ENCODE measurements at regions not wholly inside any gene's neighbourhood (a gene's known extent, or its start where the extent isn't known, plus 50 kb on each side); places are given as distances from the start of the nearest gene placed in this dataset.
"Not testable (repeated sequence)": the region's sequence is repeated elsewhere in the genome, so short reads cannot be mapped to it uniquely, and the experiment has no call there.

DNA sequence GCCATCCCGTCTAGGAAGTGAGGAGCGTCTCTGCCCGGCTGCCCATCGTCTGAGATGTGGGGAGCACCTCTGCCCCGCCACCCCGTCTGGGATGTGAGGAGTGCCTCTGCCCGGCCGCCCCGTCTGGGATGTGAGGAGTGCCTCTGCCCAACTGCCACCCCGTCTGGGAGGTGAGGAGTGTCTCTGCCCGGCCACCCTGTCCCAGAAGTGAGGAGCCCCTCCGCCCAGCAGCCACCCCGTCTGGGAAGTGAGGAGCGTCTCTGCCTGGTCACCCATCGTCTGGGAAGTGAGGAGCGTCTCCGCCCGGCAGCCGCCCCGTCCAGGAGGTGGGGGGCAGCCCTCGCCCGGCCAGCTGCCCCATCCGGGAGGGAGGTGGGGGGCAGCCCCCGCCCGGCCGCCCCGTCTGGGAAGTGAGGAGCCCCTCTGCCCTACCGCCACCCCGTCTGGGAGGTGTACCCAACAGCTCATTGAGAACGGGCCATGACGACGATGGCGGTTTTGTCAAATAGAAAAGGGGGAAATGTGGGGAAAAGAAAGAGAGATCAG is 474.9 kb downstream of the IRS2 start:
- DNase-seq: not testable (repeated sequence)

DNA sequence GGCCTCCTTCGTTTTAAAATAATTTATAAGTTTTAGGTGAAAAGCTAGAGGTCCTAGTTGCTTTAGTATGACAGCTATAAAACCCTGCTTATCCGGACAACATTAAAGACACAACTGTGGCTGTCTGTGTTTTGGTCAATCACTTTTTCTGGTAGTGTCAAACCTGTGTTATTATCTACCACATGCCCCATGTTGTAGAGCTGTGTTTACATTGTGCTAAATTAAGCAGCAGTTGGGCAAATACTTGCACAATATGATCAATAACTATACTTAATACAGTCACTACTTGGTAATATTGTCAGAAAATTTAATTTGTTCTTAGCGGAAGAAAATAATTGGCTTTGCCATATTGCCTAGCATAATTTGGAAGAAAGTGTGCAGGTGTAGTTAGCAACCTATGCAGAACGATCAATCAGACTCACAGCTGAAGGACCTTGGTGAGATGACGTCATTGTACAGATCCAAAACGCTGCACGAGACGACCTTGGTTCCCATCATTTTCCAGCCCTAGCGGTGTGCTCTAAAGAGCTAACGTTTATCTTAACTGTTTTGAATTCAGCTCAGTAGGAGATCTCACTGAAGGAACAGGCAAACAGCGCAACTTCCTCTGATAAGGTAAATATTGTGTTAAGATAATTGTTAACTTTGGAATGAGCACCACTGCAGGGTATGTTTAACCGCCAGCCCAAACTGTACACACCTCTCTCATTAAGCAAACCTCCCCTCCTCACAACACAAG is 476.6 kb downstream of the IRS2 start:
- DNase-seq: no peak

DNA sequence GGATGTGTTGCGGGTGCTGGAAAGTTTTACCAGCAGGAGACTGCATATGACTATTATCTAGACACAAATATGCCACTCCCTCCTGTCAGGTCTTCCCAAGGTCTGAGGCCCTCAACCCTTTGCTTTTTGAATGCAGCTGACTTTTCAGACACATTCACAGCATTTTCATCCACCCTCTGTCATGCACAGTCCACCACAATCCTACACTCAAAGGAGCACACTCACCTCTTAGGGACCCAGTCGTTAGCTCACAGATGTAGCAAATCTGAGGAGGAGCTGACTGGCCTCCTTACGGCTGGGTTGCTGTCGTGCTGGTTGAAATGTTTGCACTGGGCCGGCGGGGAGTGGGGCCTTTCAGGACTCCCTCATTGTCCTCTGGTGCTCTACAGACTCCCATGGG is 479.4 kb downstream of the IRS2 start:
- no peak for DNase-seq

DNA sequence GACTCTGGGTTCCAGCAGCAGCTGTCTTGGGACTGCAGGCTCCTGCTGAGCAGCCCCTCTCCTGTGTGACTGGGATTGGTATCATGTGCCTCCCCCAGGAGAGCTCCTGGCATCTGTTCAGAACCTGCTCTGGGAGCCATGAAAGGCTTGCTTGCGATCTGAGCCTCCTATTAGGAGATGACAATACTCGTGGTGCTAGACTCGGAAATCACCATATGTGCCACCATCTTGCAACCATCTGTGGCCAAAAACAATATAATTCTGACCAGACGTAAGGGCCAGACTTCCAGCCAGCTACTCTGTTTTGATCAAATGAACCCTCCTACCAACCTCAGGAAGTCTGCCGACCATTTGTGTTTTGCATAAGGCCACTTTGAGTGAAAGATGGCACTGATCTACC is 484.7 kb downstream of the IRS2 start:
- no peak for DNase-seq

DNA sequence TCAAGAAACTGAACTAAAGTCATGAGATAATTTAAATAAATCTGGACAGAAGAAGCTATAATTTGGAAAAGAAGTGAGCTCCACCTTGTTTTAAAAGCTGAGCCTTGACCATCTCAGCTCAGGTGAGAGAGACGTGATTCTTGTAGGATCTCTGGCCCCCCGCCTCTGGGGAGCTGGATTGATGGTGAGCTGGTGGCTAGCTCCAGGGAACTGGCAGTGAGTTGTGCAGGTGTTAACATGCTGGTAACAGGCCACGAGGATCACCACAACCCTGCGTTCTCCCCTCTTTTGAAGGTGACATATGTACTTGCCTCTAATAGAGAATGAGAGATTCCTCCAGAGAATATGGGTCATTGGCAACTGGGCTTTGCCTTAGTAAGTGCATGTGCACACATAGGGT is 485.1 kb downstream of the IRS2 start:
- no peak for DNase-seq

DNA sequence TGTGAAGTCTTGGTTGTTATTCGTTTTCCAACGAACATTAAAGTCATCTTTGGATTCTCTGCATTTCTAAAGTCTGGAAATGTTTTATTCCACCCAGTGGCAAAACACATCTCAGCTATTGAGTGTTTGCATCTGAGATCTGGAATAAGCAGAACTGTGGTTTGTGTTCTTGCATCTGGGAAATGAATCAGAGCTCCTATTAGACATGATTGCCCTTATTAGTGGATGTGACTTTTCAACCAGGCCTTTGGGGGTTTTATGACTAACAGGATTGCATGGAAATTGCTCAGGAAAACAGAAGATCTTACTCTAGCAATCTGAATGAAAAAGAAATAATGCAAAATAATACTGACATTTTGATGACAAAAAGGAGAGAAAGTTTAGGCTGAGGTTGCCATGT is 488.8 kb downstream of the IRS2 start:
- no peak for DNase-seq

DNA sequence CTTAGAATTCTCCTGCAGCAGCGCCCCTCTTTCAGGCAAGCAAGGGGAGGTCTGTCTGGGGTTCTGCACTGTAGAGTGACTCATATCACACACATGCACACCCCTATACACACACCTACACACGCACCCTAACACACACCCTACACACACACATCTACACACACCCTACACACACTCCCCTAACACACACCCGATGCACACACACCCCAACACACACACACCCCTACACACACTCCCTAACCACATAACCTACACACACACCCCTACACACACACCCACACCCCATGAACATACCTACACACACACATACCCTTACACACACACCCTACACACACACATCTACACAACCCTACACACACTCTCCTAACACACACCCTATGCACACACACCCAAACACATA is 493.2 kb downstream of the IRS2 start:
- no peak for DNase-seq

DNA sequence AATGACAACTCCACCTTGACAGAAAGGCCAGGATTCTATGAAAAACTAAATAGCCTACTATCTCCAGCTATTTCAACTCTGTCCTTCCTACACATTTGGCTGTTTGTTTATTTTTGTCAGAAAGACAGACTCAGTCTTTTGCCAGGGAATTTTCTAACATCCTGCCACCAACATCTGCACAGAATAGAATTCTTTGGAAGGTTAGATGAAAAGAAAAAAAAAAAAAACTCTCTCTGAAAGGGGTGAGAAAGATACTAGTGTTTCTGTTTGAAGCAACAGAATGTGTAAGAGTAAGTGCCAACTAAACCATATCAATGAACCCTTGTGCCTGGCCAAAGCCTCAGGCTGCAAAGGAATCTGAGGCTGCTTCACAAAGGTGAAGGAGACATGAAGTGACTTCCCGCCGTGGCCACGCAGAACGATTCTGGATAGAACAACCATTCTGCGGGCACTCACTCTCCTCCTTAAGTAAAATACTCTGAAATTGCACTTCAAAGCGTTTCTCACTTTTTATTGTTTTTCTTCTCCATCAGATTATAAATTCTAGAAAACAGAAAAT is 498.2 kb downstream of the IRS2 start:
- no peak for DNase-seq

DNA sequence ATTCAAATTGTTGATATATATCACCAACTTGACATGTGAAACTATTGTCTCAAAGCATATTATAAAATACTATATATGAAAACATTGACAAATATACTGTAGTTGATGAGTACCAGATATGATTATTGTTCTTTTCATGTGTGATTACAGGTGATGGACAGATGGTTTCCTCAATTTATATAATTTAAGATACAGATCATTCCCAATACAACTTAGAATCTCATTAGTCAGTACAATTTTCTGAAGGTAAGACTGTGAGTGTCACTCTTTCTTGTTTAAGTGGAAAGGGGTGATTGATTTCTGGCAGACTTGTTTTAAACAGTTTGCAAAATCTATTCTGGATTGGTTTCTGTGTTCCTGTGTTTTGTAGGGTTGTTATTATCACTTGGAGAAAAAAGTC is 498.8 kb downstream of the IRS2 start:
- no peak for DNase-seq

DNA sequence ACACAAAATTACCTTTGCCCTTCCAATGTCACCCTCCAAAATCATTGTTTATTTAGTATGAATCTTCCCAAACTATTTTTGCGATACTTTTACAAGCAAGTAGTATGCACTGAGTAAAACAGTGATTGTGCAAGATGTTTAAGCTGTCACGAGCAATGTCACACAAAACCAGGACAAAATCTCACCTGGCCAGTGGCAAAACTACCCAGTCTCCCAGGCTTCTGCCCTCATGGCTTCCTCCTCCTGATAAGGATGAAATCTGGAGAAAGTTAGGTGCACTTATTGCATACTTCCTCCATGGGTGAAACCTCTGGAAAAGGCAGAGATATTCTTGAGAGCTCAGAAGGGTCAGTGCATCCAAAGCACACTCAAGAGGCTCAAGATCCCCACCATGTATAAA is 500.8 kb downstream of the IRS2 start:
- no peak for DNase-seq

DNA sequence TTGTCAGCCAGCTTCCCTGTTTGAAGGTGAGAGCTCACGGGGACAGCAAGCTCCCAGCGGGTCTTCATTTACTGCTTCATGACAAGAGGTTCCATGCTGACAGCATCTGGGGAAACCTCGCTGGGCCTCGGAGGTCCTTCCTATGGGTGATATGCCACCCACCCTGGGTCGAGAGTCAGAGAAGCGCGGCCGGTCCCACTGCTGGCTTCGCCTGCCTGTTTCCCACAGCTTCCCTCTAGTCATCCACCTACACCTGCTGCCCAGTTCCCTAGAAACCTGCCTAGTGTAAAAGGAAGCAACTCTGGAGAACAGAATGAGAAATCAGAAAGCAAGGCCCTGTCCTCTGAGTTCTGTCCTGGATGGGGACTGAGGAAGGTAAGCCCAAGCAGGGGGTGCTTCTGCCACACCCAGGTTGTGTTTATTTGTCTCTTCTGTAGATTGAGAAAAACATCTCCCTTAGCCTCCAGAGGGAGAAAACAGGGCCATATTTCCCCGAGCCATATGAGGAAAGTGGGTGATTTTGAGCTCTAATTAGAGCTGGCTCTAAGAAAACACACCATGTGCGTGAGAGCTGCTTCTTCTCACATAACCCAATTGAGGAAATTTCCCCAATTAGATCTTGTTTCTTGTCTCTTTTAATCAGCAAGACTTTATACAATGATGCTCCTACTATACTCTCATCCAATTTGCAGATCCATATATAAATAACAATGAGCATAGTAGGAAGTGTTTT is 504.3 kb downstream of the IRS2 start:
- DNase-seq: no peak

DNA sequence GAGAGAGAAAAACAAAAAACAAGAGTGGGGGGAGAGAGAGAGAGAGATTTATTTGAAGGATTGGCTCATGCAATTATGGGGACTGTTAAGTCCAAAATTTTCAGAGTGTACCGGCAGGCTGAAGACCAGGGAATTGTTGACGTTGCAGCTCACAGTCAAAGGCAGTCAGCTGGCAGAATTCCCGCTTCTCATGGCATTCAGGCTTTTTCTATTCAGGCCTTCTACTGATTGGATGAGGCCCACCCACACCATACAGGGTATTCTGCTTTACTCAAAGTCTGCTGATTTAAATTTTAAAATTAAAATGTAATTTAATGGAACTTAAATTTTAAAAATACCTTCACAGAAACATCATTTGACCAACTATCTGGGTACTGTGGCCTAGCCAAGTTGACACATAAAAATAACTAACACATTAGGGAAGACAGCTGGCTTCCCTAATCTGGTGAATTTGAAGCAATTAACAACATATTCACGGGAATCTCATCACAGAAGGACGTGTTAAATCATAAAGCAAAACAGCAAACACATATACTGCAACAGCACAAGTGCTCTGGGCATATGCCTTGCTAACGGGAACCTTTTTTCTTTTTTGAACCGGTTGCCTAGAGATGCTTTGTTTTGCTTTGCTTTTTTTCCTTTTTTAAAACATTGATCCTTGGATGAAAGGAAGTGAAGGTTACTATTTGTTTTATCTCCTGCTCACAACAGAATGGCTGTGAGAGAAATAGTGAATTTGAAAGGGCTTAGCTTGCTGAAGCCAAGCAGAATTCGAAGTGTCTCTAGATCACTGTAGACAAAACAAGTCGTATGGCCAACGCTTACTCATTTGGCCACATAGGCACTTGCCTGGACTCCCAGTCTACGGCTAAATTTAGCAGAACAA is 505.1 kb downstream of the IRS2 start:
- no peak for DNase-seq

DNA sequence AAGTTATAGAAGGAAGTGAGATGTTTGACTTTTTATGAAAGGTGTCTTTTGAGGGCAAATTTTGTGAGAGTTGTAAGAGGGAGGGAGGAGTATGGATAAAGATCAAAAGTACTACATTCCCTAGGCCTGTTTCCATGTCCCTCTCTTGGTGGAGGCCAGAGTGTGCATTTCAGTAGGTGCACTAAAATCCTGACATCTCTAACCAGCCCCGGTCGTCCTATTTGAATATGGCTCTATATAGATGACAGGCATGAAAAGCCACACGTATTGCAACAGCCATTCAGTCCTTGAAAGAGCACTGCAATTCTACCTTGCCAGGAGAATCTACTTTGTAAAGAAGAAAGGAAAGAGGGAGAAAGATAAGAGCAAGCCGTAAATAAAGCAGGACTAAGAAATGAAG is 510.1 kb downstream of the IRS2 start:
- DNase-seq: no peak

DNA sequence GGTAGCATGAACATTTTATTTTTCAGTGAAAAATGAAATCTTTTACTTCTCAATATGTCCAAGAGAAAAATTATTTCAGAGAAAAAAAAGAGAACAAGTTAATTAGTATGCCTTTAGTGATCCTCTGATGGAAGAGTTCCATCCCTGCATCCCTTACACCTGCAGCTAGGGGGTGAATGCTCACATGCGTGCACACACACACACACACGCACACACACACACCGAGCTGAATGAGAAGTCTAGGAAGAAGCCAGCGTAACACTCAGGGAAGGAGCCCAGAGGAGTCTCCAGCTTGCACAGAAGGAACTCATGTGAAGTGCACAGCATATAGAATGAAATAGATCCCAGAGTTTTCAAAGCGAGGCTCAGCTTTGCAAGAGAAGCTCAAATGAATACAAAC is 510.5 kb downstream of the IRS2 start:
- no peak for DNase-seq

DNA sequence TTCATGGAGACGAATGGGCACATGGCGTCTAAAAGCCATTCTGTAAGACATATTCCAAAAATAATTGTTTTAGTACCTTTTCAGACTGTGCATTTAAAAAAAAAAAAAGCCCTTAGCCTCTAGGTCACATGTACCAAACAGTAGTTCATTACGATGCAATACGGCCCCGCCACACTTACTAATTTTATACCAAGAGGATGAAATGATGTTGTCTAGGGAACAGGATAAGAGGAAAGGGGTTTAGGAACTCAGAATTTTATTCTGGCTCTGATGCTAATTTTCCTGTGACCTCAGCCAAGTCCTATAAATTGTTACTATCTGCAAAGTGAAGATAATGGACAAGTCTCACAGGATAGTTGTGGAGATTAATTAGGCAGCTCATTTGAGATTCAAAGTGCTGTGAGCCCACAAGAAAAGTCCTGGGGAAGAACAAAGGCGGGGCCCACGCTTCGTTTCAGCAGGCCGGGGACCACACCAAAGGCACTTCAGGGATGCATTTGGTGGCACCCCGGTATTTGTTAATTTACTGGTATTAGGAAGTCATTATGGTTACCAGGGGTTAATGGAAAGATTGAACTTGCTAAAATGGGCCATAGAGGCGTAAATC is 511.1 kb downstream of the IRS2 start:
- DNase-seq: no peak

DNA sequence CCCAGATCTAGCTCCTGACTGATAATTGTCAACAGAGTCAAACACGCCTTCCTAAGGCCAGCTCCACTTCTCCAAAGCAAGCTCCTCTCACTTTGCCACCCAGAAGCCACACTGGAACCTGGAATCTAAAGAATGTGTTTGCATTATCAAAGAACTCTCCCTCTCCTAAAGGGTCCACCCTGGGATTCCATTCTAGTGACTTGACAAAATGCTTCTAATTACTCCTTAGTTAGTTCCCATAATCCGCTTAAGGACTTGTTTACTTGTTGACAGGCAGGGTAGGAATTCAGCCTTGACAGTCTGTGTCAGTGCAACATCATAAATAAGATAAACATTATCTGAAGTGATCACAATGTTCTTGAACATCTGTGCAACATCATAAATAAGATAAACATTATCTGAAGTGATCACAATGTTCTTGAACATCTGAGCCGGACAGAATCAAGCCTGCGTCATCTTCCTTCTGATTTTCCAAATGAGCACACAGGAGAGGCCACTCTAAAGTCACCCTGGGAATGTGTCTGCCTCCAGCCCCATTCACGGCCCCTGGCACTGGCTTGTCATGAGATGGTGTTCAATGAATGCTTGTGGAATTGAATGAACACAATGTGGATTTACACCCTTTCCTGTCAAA is 512.1 kb downstream of the IRS2 start:
- no peak for DNase-seq

DNA sequence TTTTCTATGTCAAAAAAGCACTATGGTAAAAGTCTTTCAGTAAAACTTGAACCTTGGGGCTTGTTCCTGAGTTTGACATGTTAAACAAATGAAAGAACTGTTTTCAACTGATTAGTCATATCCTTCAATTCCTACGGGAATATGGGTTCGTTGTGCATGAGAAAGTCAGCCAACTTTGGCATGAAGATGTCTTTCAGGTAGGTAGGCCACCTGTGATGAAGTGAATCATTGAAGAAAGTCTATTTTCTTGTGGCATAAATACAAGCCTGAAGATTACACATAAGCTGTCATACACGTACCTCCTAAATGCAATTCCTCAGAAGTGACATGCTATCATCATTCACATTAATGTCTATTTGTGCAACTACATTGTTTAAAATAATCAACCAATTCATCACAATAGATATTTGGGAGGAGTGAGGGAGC is 513.0 kb downstream of the IRS2 start:
- DNase-seq: no peak

DNA sequence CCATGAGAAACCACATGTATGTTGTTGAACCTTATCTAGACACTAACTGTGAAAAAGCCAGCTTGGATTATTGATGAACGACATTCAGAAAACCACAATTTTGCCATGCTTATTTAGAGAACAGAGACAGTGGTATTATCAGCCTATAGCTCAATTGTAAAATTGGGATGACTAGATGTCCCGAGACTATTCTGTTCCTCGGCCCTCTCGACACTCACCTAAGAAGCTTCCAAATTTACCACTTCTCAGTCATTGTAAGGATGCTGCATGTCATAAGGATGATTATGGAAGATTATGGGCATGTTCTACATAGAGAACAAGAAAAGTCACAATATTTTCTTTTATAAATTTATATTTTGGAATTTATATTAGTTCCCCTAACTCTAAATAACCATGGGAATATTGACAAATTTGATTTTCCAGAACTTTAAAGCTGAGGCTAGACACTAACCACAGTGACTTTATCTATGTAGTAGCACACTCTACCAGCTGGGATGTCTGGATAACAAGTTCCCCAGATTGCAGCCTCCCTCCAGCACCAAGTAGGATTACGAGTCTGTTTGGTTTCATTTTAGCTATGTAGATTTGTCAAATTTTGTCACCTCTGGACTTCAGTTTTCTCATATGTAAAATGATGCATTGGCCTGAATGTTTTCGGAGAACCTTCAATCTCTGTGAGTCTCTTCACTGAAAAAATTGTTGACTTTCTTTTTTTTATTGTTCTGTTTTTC is 513.6 kb downstream of the IRS2 start:
- DNase-seq: no peak

DNA sequence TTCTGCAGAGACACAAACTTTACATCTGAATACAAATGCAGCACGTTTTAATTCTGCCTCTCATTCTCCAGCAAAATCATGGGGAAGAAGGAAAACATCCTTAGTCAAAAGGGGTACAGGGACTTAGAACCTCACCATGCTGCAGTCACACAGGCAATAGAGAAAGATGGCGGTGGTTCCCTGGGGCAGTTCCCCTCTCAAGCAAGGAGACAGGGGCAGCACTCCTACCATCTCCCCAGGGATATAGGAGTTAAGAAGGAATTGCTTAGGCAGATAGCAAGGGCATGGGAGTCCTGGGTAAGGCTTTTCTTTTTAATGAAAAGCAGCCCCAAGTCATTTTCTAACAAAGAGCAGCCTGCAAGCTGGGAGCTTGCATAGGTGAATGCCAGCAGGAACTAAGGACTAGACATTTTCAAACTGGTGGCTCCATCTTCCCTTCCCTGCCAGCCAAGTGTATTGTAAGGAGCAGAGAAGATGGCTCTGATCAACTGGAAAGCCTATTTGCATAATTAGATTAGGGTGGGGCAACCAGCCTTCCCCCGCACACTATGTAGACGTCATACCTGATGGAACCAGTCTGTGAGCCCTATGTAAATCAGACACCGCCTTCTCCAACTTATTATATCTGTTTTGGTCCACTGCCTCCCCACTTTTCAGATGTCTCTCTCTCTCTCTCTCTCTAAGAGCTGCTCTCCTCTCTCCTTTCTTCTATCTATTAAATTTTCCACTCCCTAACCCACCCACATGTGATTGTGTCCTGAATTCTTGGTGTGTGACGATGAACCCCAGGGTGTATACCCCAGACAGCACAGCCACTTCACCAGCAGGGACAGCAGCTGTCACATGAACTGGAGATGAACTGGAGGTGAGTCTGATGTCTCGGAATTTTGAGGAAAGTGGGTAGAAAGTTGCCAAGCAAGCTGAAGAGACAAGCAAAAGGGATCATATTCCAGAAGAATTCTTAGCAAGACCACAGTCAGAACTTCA is 514.5 kb downstream of the IRS2 start:
- no peak for DNase-seq

DNA sequence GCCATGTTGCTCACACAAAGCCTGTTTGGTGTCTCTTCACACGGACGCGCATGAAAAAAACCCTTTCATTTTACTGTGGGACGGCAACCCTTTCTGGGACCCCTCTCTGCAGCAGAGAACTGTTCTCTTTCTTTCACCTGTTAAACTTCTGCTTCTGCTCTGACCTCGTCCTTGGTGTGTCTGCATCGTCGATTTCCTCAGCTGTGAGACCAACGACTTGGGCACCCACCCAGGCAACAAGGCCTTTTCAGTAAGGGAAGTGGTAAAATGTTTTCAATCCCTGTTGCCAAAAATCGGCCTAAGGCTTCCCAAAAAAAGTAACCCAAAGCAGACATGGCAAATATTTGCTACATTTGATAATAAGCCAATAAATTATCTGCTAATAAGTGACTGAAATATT is 515.3 kb downstream of the IRS2 start:
- no peak for DNase-seq

Data from NCI-H1105 treated with DMSO at 0.1 percent for 48 hours (cell line).